ENCODE measurements at regions not wholly inside any gene's neighbourhood (a gene's known extent, or its start where the extent isn't known, plus 50 kb on each side); places are given as distances from the start of the nearest gene placed in this dataset.
"Not testable (repeated sequence)": the region's sequence is repeated elsewhere in the genome, so short reads cannot be mapped to it uniquely, and the experiment has no call there.

GRCh38 chr4:184335520-184335919 is 117.8 kb upstream of the ENPP6 start:
- Histone ChIP-seq H3K36me3 (ENCODE audit: insufficient read depth in 1 of 2, low read depth in 1 of 2) (no peaks in the 10 kb centered on the region), H3K4me1 (peaks cover 17% of the 10 kb centered on the region), H3K27me3 (ENCODE audit: insufficient read depth in 3 of 3, low read length in 2 of 3) (no peaks in the 10 kb centered on the region), H3K4me3 (no peak overlapping the region), H3K27ac (no peak overlapping the region), H3K9me3 (peaks cover 4% of the 10 kb centered on the region)
- intact Hi-C loops (cut with DNase I), result no loop called here
- DNase-seq (no peak), ATAC-seq (no peak)
- TF ChIP-seq, protein P1, sequence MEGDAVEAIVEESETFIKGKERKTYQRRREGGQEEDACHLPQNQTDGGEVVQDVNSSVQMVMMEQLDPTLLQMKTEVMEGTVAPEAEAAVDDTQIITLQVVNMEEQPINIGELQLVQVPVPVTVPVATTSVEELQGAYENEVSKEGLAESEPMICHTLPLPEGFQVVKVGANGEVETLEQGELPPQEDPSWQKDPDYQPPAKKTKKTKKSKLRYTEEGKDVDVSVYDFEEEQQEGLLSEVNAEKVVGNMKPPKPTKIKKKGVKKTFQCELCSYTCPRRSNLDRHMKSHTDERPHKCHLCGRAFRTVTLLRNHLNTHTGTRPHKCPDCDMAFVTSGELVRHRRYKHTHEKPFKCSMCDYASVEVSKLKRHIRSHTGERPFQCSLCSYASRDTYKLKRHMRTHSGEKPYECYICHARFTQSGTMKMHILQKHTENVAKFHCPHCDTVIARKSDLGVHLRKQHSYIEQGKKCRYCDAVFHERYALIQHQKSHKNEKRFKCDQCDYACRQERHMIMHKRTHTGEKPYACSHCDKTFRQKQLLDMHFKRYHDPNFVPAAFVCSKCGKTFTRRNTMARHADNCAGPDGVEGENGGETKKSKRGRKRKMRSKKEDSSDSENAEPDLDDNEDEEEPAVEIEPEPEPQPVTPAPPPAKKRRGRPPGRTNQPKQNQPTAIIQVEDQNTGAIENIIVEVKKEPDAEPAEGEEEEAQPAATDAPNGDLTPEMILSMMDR (IDR thresholded peaks at IDR 0.05), result no peak
- 0% methylated on average over 1 of the region's 1 CpG for WGBS, 3 donors

DNA sequence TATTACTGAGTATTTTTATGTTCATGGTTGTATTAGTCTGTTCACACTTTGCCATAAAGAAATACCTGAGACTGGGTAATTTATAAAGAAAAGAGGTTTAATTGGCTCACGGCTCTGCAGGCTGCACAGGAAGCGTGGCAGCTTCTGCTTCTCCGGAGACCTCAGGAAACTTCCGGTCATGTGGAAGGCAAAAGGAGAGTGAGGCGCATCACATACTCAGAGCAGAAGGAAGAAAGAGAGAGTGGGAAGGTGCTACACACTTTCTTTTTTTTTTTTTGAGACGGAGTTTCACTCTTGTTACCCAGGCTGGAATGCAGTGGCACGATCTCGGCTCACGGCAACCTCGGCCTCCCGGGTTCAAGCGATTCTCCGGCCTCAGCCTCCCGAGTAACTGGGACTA is 115.8 kb upstream of the ENPP6 start:
- H3K27me3 ChIP-seq (ENCODE audit: insufficient read depth in 3 of 3, low read length in 2 of 3); intact Hi-C loops (cut with DNase I); H3K4me3 ChIP-seq; H3K36me3 ChIP-seq (ENCODE audit: insufficient read depth in 1 of 2, low read depth in 1 of 2); H3K9me3 ChIP-seq; ATAC-seq; DNase-seq; H3K27ac ChIP-seq: not testable (repeated sequence)
- WGBS, 3 donors, result 83 to 87% (median 86%) methylated on average over 13 to 14 of the region's 14 CpGs
- H3K4me1 ChIP-seq, result peaks cover 17% of the 10 kb centered on the region

DNA sequence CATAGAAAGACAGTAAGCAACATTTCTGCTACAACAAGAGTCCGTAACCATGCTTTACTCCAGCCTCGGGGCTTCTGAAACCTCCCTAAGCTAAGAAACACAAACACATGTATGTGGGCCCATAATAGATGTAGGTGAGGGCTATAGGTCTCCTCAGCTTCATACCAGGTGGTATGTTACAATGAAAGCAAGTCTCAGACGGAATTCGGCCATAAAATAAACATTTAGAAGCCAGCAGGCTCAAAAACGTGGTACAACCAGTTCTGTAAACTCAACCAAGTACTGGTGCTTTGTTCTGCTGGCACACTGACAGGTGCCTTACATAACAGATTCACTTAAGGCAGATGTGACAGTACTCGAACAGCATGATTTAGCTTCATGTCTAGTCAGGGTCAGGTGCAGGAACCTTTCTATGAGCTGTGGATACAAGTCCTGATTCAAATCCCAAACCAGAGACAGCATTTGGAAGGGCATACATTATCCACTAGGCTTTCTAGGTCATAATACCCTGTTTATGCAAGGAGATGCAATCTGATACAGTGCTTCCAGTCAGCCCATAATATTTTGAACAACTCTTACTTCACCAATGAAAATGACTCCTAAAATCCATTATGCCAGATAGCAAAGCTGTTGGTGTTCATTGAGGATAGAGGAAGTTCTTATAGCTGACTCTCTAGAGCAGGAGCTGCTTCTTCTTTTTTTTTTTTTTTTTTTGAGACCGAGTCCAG is 113.8 kb upstream of the ENPP6 start:
- 44 to 64% (median 45%) methylated on average over 6 to 7 of the region's 7 CpGs for WGBS, 3 donors
- peak overlapping the region; percentile 79 for H3K27ac ChIP-seq
- no peaks in the 10 kb centered on the region for H3K27me3 ChIP-seq (ENCODE audit: insufficient read depth in 3 of 3, low read length in 2 of 3)
- peak; percentile 46 to 84 (median 72) for ATAC-seq
- no peak overlapping the region for H3K4me3 ChIP-seq
- no peaks in the 10 kb centered on the region for H3K36me3 ChIP-seq (ENCODE audit: insufficient read depth in 1 of 2, low read depth in 1 of 2)
- H3K9me3 ChIP-seq, result no peaks in the 10 kb centered on the region
- H3K4me1 ChIP-seq, result peaks cover 17% of the 10 kb centered on the region
- no peak for DNase-seq
- TF ChIP-seq, protein P1 (IDR thresholded peaks at IDR 0.05), result no peak
- intact Hi-C loops (cut with DNase I), result no loop called here

- H3K27me3 ChIP-seq (ENCODE audit: insufficient read depth in 3 of 3, low read length in 2 of 3); intact Hi-C loops (cut with DNase I); ATAC-seq; H3K36me3 ChIP-seq (ENCODE audit: insufficient read depth in 1 of 2, low read depth in 1 of 2); H3K9me3 ChIP-seq; H3K4me3 ChIP-seq; DNase-seq: not testable (repeated sequence)
- peak overlapping the region; percentile 79 for H3K27ac ChIP-seq
- 89 to 94% (median 93%) methylated on average over 5 of the region's 5 CpGs for WGBS, 3 donors
- peaks cover 17% of the 10 kb centered on the region for H3K4me1 ChIP-seq
Observed at GRCh38 chr4:184330517-184331094, 112.9 kb upstream of the ENPP6 start.

GRCh38 chr4:184329659-184330400 is 112.2 kb upstream of the ENPP6 start:
- H3K4me3 ChIP-seq, result no peak overlapping the region
- H3K27ac ChIP-seq, result no peak overlapping the region
- ATAC-seq (no peak), DNase-seq (peak in 1 of 2 donors; percentile 64)
- no peaks in the 10 kb centered on the region for H3K27me3 ChIP-seq (ENCODE audit: insufficient read depth in 3 of 3, low read length in 2 of 3)
- peaks cover 17% of the 10 kb centered on the region for H3K4me1 ChIP-seq
- WGBS, 3 donors, result 72 to 86% (median 80%) methylated on average over 14 of the region's 14 CpGs
- intact Hi-C loops (cut with DNase I), result no loop called here
- no peaks in the 10 kb centered on the region for H3K36me3 ChIP-seq (ENCODE audit: insufficient read depth in 1 of 2, low read depth in 1 of 2)
- TF ChIP-seq, protein P1 (IDR thresholded peaks at IDR 0.05), result no peak
- H3K9me3 ChIP-seq, result no peaks in the 10 kb centered on the region
